B cell (primary cell): ENCODE measurements at regions not wholly inside any gene's neighbourhood (a gene's known extent, or its start where the extent isn't known, plus 50 kb on each side); places are given as distances from the start of the nearest gene placed in this dataset.
"Not testable (repeated sequence)": the region's sequence is repeated elsewhere in the genome, so short reads cannot be mapped to it uniquely, and the experiment has no call there.

Experiments
- ATAC-seq: fragments of 200-7000 bp; cut with Tn5 transposase; one replicate; pipeline ENCODE4 v1.10.0; 2021; ENCODE audit warnings: low read depth, mild to moderate bottlenecking, moderate number of reproducible peaks, moderate library complexity
- CTCF ChIA-PET: fragments of 350-600 bp; sonication (Branson Sonifier 250); formaldehyde crosslinking; loops from one replicate; lab custom pipeline; 2021; ENCODE audit warnings: antibody characterized with exemption, inconsistent platforms; lab: Charles Lee
- POLR2A ChIA-PET: fragments of 350-600 bp; sonication (Branson Sonifier 250); formaldehyde crosslinking; loops from one replicate; lab custom pipeline; 2021; ENCODE audit warnings: antibody characterized with exemption; lab: Charles Lee
- DNase-seq: peaks from one replicate; pipeline ENCODE4 v3.0.0; 2013
- H2AFZ ChIP-seq: 2 replicates; pipeline ENCODE4 v1.6.1; 2012; ENCODE audit warnings: mild to moderate bottlenecking, low read depth, low read length; ENCODE audit not compliant: insufficient read depth, poor library complexity, severe bottlenecking
- H3K27ac ChIP-seq, 2 donors: 1 replicate in 1 of 2; 2 replicates in 1 of 2; pipeline ENCODE4 v1.5.1; 2012 to 2013; ENCODE audit warnings: low read length in 2 of 2, mild to moderate bottlenecking in 2 of 2, moderate library complexity in 1 of 2
- H3K27me3 ChIP-seq, 4 experiments: fragments of 200-600 bp in 1 of 4; sonication (generic) in 1 of 4; replicated peaks in 1 of 4; 1 replicate in 2 of 4; 2 replicates in 2 of 4; pipeline versions ENCODE4 v1.6.1 to v1.7.0; 2013 to 2016; ENCODE audit warnings: low read length in 3 of 4, mild to moderate bottlenecking in 2 of 4, mixed read lengths in 1 of 4, moderate library complexity in 1 of 4; ENCODE audit not compliant: insufficient read depth in 4 of 4, control insufficient read depth in 3 of 4; ENCODE audit errors: control extremely low read depth in 1 of 4
- H3K36me3 ChIP-seq, 2 experiments: replicated peaks in 1 of 2; 1 replicate in 1 of 2; 2 replicates in 1 of 2; pipeline versions ENCODE4 v1.6.1 to v1.7.1; 2013; ENCODE audit warnings: low read length in 1 of 2; ENCODE audit not compliant: insufficient read depth in 2 of 2, control insufficient read depth in 1 of 2; ENCODE audit errors: control extremely low read depth in 1 of 2, extremely low read depth in 1 of 2
- H3K4me1 ChIP-seq, 2 donors: fragments of 200-600 bp in 1 of 2; sonication (generic) in 1 of 2; 1 replicate in 1 of 2; 2 replicates in 1 of 2; pipeline versions ENCODE4 v1.5.1 to v1.6.1; 2013 to 2017; ENCODE audit warnings: low read length in 2 of 2; ENCODE audit not compliant: control insufficient read depth in 2 of 2, insufficient read depth in 2 of 2
- H3K4me2 ChIP-seq: replicated peaks from 2 replicates; pipeline ENCODE3; 2012; ENCODE audit warnings: mild to moderate bottlenecking, low read depth, low read length; ENCODE audit not compliant: poor library complexity, severe bottlenecking
- H3K4me3 ChIP-seq, 5 experiments: fragments of 200-600 bp in 1 of 5; sonication (generic) in 1 of 5; 1 replicate in 3 of 5; 2 replicates in 2 of 5; pipeline versions ENCODE4 v1.5.1 to v1.7.0; 2011 to 2016; ENCODE audit warnings: low read length in 4 of 5, mild to moderate bottlenecking in 4 of 5, low read depth in 2 of 5, control low read depth in 1 of 5, moderate library complexity in 1 of 5; ENCODE audit not compliant: insufficient read depth in 1 of 5; ENCODE audit errors: control extremely low read depth in 1 of 5, extremely low read depth in 1 of 5
- H3K79me2 ChIP-seq: fragments of 200-600 bp; sonication (generic); one replicate; pipeline ENCODE4 v1.6.0; 2016; ENCODE audit warnings: low read length; ENCODE audit not compliant: control insufficient read depth, insufficient read depth
- H3K9ac ChIP-seq: fragments of 200-600 bp; sonication (generic); 2 replicates; pipeline ENCODE4 v1.6.1; 2017; ENCODE audit warnings: mild to moderate bottlenecking, low read length, moderate library complexity
- H3K9me3 ChIP-seq, 3 donors: one replicate each; pipeline versions ENCODE4 v1.6.1 to v1.7.1; 2013; ENCODE audit warnings: low read length in 2 of 3; ENCODE audit not compliant: control insufficient read depth in 2 of 3, insufficient read depth in 1 of 3; ENCODE audit errors: control extremely low read depth in 1 of 3
- H4K20me1 ChIP-seq: 2 replicates; pipeline ENCODE4 v1.6.0; 2012; ENCODE audit warnings: mild to moderate bottlenecking, low read length; ENCODE audit not compliant: insufficient read depth, control insufficient read depth, poor library complexity, severe bottlenecking
- H3K27ac Mint-ChIP-seq: one replicate; pipeline ENCODE4 v1.8.0; 2021; ENCODE audit warnings: mixed read lengths
- H3K27me3 Mint-ChIP-seq: one replicate; pipeline ENCODE4 v1.8.0; 2021; ENCODE audit warnings: mixed read lengths
- H3K4me1 Mint-ChIP-seq: one replicate; pipeline ENCODE4 v1.8.0; 2021; ENCODE audit warnings: mixed read lengths
- H3K4me3 Mint-ChIP-seq: one replicate; pipeline ENCODE4 v1.8.0; 2021; ENCODE audit warnings: mixed read lengths
- H3K9me3 Mint-ChIP-seq: one replicate; pipeline ENCODE4 v1.8.0; 2022; ENCODE audit warnings: mixed read lengths; ENCODE audit not compliant: insufficient read depth
- CTCF ChIP-seq: fragments of 200-600 bp; IDR thresholded peaks from one replicate; pipeline ENCODE4 v1.8.0; 2022; ENCODE audit warnings: antibody characterized with exemption, mild to moderate bottlenecking
- EZH2 ChIP-seq: IDR thresholded peaks from 2 replicates; pipeline ENCODE4 v1.6.1; 2012; ENCODE audit warnings: borderline replicate concordance, low read depth, mild to moderate bottlenecking, moderate library complexity, low read length; ENCODE audit not compliant: insufficient read depth, poor library complexity, severe bottlenecking
- WGBS: methylation state at CpG from one replicate; pipeline ENCODE4 v1.1.5; 2013; ENCODE audit warnings: missing lambda C conversion rate; ENCODE audit not compliant: insufficient coverage; 5-methylcytosine and 5-hydroxymethylcytosine counted together
- intact Hi-C: fragments of 100-400 bp; cut with micrococcal nuclease; formaldehyde crosslinking; loops from one replicate; pipeline ENCODE4 v1.10.0; 2022

GRCh38 chr11:89560598-89560997 lies 69.4 kb upstream of the NOX4 start:
- intact Hi-C loops, DNase-seq, H3K9ac ChIP-seq, H3K27me3 Mint-ChIP-seq, H3K4me1 ChIP-seq, H3K9me3 Mint-ChIP-seq, CTCF ChIA-PET, H3K27ac Mint-ChIP-seq, POLR2A ChIA-PET, ATAC-seq, H3K9me3 ChIP-seq, H3K4me1 Mint-ChIP-seq, H3K79me2 ChIP-seq, H3K4me3 ChIP-seq, H3K4me2 ChIP-seq, H3K27ac ChIP-seq, H4K20me1 ChIP-seq, H3K36me3 ChIP-seq, H2AFZ ChIP-seq, H3K27me3 ChIP-seq, H3K4me3 Mint-ChIP-seq: not testable (repeated sequence)
- no CpG with 5 or more reads among the region's 3 CpGs for whole genome bisulfite sequencing

DNA sequence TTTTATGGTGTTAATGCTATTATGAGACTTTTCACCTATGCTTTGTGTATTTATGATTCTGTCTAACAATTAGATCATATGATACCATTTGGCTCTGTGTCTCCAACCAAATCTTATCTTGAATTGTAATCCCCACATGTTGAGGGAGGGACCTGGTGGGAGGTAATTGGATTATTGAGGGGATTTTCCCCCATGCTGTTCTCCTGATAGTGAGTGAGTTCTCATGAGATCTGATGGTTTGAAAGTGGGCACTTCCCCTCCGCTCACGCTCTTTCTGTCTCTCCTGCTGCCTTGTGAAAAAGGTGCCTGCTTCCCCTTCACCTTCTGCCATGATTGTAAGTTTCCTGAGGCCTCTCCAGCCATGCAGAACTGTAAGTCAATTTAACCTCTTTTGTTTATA lies 71.6 kb upstream of the NOX4 start:
- POLR2A ChIA-PET, intact Hi-C loops, H3K27ac Mint-ChIP-seq, H3K4me3 Mint-ChIP-seq, H3K9me3 Mint-ChIP-seq, H3K4me2 ChIP-seq, H4K20me1 ChIP-seq, CTCF ChIA-PET, ATAC-seq, H3K9me3 ChIP-seq, H3K4me1 Mint-ChIP-seq, H3K36me3 ChIP-seq, H3K27ac ChIP-seq, DNase-seq, H3K9ac ChIP-seq, H3K4me1 ChIP-seq, H3K4me3 ChIP-seq, H2AFZ ChIP-seq, H3K27me3 ChIP-seq, H3K27me3 Mint-ChIP-seq, H3K79me2 ChIP-seq: not testable (repeated sequence)
- 100% methylated on average over 2 of the region's 2 CpGs for WGBS

DNA sequence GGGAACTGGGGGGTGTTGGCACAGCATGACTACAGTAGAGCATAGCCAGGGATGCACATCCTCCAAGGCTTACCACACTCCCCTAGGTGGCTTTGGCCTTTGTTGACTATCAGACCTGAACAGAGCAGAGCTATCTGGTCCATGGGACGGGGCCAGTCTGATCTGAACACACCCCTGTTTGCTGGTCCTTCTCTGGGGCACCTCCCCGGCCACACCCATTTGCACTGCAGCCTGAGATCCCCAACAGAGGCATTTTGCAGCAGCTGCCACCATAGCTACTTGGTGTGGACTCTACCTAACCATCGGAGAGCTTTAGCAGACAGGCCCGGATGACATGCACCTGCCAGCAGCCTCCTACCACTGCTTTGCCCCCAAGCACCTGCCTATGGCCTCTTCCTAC lies 75.8 kb upstream of the NOX4 start:
- DNase-seq, result no peak
- WGBS, result 75% methylated on average over 4 of the region's 4 CpGs
- peaks cover 6% of the 10 kb centered on the region for H3K9me3 Mint-ChIP-seq

More for the DNA sequence above, 75.8 kb upstream of the NOX4 start:
- Histone ChIP-seq H3K9me3 (peaks cover 0 to 10% (median 0%) of the 10 kb centered on the region in 3 donors), H3K4me2 (no peak overlapping the region), H2AFZ (no peak overlapping the region), H3K79me2 (no peaks in the 10 kb centered on the region), H4K20me1 (no peaks in the 10 kb centered on the region), H3K9ac (no peak overlapping the region), H3K4me3 (no peak overlapping the region), H3K27me3 (no peaks in the 10 kb centered on the region), H3K27ac (no peak overlapping the region), H3K36me3 (no peaks in the 10 kb centered on the region), H3K4me1 (no peaks in the 10 kb centered on the region)
- intact Hi-C loops, result no loop called here
- Mint-ChIP-seq H3K4me3 (no peak overlapping the region), H3K27me3 (no peaks in the 10 kb centered on the region), H3K27ac (no peak overlapping the region), H3K4me1 (no peaks in the 10 kb centered on the region)
- CTCF ChIA-PET, result no interaction called here
- ATAC-seq, result no peak
- POLR2A ChIA-PET, result no interaction called here
- TF ChIP-seq CTCF, result no peak
- TF ChIP-seq EZH2, result no peak
